Suprapubic skin (tissue), 3 donors: ENCODE measurements at regions not wholly inside any gene's neighbourhood (a gene's known extent, or its start where the extent isn't known, plus 50 kb on each side); places are given as distances from the start of the nearest gene placed in this dataset.

ENCODE experiments used
- POLR2A ChIP-seq, 2 donors: fragments of 450-650 bp; IDR thresholded peaks; one replicate each; pipeline ENCODE4 v1.6.1; 2017; ENCODE audit warnings: antibody characterized with exemption in 2 of 2, mild to moderate bottlenecking in 2 of 2, moderate library complexity in 2 of 2
- TF ChIP-seq, protein P1 (sequence below), 2 donors: fragments of 200-600 bp in 1 of 2; fragments of 450-650 bp in 1 of 2; sonication (generic) in 1 of 2; IDR thresholded peaks; one replicate each; pipeline ENCODE4 v1.5.1; 2016 to 2019; ENCODE audit warnings: antibody characterized with exemption in 2 of 2, mild to moderate bottlenecking in 1 of 2, moderate library complexity in 1 of 2

DNA sequence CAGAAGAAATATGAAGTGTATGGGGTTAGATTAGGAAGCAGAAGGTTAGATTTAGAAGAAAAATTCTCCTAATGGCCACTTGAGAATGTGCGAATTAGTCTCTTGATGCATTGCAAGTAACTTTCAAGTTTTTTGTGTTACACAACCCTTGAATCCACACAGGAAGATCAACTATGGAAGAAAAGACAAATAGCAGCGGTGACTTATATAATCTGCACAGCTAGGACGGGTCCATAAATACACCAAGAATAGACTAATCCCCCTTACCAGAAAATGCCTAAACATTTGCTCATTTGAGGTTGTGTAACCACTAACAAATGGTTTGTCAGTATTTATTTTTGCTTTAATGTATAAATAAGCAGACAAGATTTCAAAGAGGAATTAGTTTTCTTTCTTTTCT lies 182.6 kb downstream of the TGFB2 start:
- TF ChIP-seq, protein P1, sequence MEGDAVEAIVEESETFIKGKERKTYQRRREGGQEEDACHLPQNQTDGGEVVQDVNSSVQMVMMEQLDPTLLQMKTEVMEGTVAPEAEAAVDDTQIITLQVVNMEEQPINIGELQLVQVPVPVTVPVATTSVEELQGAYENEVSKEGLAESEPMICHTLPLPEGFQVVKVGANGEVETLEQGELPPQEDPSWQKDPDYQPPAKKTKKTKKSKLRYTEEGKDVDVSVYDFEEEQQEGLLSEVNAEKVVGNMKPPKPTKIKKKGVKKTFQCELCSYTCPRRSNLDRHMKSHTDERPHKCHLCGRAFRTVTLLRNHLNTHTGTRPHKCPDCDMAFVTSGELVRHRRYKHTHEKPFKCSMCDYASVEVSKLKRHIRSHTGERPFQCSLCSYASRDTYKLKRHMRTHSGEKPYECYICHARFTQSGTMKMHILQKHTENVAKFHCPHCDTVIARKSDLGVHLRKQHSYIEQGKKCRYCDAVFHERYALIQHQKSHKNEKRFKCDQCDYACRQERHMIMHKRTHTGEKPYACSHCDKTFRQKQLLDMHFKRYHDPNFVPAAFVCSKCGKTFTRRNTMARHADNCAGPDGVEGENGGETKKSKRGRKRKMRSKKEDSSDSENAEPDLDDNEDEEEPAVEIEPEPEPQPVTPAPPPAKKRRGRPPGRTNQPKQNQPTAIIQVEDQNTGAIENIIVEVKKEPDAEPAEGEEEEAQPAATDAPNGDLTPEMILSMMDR (IDR thresholded peaks at IDR 0.05): no peak
- no peak for TF ChIP-seq POLR2A (IDR thresholded peaks at IDR 0.05)
